CD4-positive, alpha-beta T cell treated with Interleukin-15 for 4 hours (primary cell): ENCODE measurements at regions not wholly inside any gene's neighbourhood (a gene's known extent, or its start where the extent isn't known, plus 50 kb on each side); places are given as distances from the start of the nearest gene placed in this dataset.
"Not testable (repeated sequence)": the region's sequence is repeated elsewhere in the genome, so short reads cannot be mapped to it uniquely, and the experiment has no call there.

ENCODE experiments used
- DNase-seq: peaks from one replicate; pipeline ENCODE4 v3.0.0-alpha.2; 2020; ENCODE audit warnings: low spot score

- DNase-seq = not testable (repeated sequence)
Measured at GRCh38 chr9:62526306-62526705, 1336.5 kb downstream of the SPATA31A7 start.

GRCh38 chr9:62532162-62532776 is 1342.4 kb downstream of the SPATA31A7 start:
- not testable (repeated sequence) for DNase-seq

- DNase-seq = peak; percentile 44
Measured at GRCh38 chr9:62532777-62533173, 1342.9 kb downstream of the SPATA31A7 start.

GRCh38 chr9:62550539-62550938 is 1360.7 kb downstream of the SPATA31A7 start:
- DNase-seq = not testable (repeated sequence)

- DNase-seq = not testable (repeated sequence)
Measured at GRCh38 chr9:62560603-62561002, 1370.8 kb downstream of the SPATA31A7 start.

- not testable (repeated sequence) for DNase-seq
Measured at GRCh38 chr9:62565132-62565531, 1375.3 kb downstream of the SPATA31A7 start.

GRCh38 chr9:62566430-62566829 is 1376.6 kb downstream of the SPATA31A7 start:
- not testable (repeated sequence) for DNase-seq

GRCh38 chr9:62597128-62597527 is 1407.3 kb downstream of the SPATA31A7 start:
- not testable (repeated sequence) for DNase-seq
